ENCODE measurements at regions not wholly inside any gene's neighbourhood (a gene's known extent, or its start where the extent isn't known, plus 50 kb on each side); places are given as distances from the start of the nearest gene placed in this dataset.
"Not testable (repeated sequence)": the region's sequence is repeated elsewhere in the genome, so short reads cannot be mapped to it uniquely, and the experiment has no call there.

DNA sequence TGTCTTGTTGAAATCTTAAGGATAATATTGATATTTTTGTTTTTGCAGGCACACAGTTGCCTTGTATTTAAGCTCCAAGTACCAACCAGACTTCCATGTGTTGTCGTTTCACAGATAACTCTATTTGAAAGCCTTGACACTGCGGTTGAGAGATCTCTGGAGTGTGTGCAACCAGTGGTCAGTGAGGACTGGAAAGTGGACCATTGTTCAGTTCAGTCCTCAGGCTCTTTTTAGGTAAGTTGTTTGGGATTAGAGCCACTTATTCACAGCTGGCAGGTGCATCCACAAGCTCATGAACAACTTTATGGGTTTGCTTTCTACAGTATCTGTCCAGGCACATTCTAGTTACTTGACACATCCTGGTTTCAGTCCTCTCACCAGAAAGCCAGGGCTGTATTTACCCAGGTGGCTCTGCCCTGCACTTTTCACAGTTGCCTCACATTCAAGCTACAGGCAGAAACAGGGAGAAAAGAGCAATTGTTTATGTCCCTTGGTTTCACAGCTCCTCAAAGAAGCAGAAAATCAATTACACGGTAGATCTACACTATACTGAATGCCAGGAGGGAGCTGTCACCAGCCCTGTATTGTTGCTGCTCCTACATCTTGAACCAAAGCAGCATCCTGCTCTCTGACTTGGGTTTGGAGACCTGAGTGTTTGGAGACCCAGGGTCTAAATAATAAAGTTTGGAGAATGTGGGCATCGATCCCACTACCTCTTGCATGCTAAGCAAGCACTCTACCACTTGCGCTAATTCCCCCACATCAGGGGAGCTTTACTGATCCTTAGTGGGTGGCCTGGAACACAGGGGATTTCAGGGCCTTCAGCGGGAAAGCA lies 543.3 kb downstream of the PRIM2 start:
- TF ChIP-seq, protein P1, sequence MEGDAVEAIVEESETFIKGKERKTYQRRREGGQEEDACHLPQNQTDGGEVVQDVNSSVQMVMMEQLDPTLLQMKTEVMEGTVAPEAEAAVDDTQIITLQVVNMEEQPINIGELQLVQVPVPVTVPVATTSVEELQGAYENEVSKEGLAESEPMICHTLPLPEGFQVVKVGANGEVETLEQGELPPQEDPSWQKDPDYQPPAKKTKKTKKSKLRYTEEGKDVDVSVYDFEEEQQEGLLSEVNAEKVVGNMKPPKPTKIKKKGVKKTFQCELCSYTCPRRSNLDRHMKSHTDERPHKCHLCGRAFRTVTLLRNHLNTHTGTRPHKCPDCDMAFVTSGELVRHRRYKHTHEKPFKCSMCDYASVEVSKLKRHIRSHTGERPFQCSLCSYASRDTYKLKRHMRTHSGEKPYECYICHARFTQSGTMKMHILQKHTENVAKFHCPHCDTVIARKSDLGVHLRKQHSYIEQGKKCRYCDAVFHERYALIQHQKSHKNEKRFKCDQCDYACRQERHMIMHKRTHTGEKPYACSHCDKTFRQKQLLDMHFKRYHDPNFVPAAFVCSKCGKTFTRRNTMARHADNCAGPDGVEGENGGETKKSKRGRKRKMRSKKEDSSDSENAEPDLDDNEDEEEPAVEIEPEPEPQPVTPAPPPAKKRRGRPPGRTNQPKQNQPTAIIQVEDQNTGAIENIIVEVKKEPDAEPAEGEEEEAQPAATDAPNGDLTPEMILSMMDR (conservative IDR thresholded peaks at IDR 0.05; ENCODE audit: low read depth, low read length): not testable (repeated sequence)
- TF ChIP-seq EZH2phosphoT487 (IDR thresholded peaks at IDR 0.05; ENCODE audit: borderline replicate concordance, low read length); EZH2 (IDR thresholded peaks at IDR 0.05; ENCODE audit: low read length, unreplicated experiment): not testable (repeated sequence)
